IPS-18c (cell line): ENCODE measurements at regions not wholly inside any gene's neighbourhood (a gene's known extent, or its start where the extent isn't known, plus 50 kb on each side); places are given as distances from the start of the nearest gene placed in this dataset.

ENCODE experiments used
- H3K4me3 ChIP-seq: 2 replicates; pipeline ENCODE4 v1.7.0; 2013; ENCODE audit warnings: low read depth, mild to moderate bottlenecking, low read length, moderate library complexity; ENCODE audit not compliant: insufficient read depth
- H3K9me3 ChIP-seq: one replicate; pipeline ENCODE4 v1.6.1; 2013; ENCODE audit warnings: mild to moderate bottlenecking, low read length, moderate library complexity; ENCODE audit not compliant: control insufficient read depth, insufficient read depth

- no peak overlapping the region for H3K4me3 ChIP-seq
- no peaks in the 10 kb centered on the region for H3K9me3 ChIP-seq
Observed at GRCh38 chr17:33623841-33624240, 330.7 kb upstream of the ASIC2 start.

- Histone ChIP-seq H3K9me3 (no peaks in the 10 kb centered on the region), H3K4me3 (no peak overlapping the region)
Observed at GRCh38 chr17:33628500-33629346, 335.6 kb upstream of the ASIC2 start.

DNA sequence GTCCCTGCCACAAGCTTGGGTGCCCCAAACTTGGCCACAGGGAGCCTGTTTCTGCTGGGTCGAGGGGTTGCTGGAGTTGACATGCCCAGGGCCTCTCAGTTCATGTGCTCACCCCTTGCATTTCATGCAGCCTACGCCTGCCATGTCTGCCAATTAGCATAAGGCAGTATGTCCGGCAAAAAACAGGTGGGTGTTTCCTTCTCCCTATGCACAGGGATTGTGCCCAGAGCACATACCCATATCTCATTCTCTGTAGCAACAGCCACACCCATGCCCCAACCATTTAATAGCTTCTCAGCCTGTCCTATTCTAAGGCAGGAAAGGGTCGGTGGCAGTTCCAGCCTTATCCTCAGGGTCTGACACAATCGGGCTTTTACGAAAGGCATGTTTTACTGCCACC lies 340.4 kb upstream of the ASIC2 start:
- no peaks in the 10 kb centered on the region for H3K9me3 ChIP-seq
- no peak overlapping the region for H3K4me3 ChIP-seq

DNA sequence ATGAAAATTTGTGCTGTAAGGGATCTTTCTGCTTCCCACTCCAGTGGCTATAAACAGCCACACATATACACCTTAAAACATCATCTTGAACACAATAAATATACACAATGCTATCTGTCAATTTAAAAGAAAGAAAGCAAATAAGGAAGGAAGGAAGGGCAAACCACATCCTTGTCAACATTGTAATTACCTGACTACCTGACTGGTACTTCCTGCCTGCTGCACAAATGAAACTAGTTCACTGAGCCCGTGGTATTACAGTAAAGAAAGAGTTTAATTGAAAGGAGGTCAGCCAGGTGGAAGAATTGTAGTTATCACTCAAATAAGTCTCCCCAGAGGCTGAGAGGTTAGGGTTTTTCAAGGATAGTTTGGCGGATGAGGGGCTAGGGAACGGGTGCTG lies 344.4 kb upstream of the ASIC2 start:
- H3K4me3 ChIP-seq: no peak overlapping the region
- no peaks in the 10 kb centered on the region for H3K9me3 ChIP-seq

- Histone ChIP-seq H3K9me3 (no peaks in the 10 kb centered on the region), H3K4me3 (no peak overlapping the region)
Observed at GRCh38 chr17:33639103-33639880, 346.2 kb upstream of the ASIC2 start.

DNA sequence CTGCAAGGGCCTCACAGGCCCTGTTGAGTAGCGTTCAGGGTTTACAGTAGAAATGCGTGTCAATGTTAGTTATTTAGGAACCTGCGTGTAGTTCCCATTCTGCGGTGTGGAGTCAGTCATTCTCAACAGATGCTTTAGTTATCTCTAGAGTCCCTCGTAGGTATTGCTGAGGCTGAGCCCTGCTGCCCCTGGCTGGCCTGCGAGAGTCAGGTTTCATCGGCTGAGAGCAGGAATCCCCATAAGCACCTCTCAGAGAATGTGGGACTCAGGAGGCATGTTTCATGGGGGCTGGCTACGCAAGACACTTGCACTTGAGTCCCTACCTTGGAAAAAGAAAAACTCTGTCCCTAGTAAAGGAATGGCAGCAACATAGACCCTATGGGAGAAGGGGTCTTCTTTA lies 347.5 kb upstream of the ASIC2 start:
- H3K9me3 ChIP-seq: no peaks in the 10 kb centered on the region
- no peak overlapping the region for H3K4me3 ChIP-seq

- H3K4me3 ChIP-seq: no peak overlapping the region
- no peaks in the 10 kb centered on the region for H3K9me3 ChIP-seq
Observed at GRCh38 chr17:33642002-33642401, 348.9 kb upstream of the ASIC2 start.

- Histone ChIP-seq H3K4me3 (no peak overlapping the region), H3K9me3 (no peaks in the 10 kb centered on the region)
Observed at GRCh38 chr17:33647956-33648355, 354.9 kb upstream of the ASIC2 start.

DNA sequence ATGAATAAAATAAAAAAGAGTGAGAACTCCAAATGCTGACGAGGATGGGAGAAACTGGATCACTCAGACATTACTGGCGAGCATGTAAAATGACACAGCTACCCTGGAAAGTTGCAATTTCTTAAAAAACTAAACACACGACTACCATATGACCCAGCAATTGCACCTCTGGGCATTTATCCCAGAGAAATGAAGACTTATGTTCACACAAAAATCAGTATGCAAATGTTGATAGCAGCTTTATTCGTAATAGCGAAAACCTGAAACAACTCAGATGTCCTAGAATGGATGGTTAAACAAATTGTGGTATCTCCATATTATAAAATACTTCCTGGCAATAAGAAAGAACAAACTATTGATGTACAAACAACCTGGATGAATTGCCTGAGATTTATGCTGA lies 357.2 kb upstream of the ASIC2 start:
- no peak overlapping the region for H3K4me3 ChIP-seq
- no peaks in the 10 kb centered on the region for H3K9me3 ChIP-seq

GRCh38 chr17:33651686-33652085 lies 358.6 kb upstream of the ASIC2 start:
- Histone ChIP-seq H3K4me3 (no peak overlapping the region), H3K9me3 (no peaks in the 10 kb centered on the region)

GRCh38 chr17:33652731-33653398 lies 359.8 kb upstream of the ASIC2 start:
- H3K4me3 ChIP-seq: no peak overlapping the region
- no peaks in the 10 kb centered on the region for H3K9me3 ChIP-seq

DNA sequence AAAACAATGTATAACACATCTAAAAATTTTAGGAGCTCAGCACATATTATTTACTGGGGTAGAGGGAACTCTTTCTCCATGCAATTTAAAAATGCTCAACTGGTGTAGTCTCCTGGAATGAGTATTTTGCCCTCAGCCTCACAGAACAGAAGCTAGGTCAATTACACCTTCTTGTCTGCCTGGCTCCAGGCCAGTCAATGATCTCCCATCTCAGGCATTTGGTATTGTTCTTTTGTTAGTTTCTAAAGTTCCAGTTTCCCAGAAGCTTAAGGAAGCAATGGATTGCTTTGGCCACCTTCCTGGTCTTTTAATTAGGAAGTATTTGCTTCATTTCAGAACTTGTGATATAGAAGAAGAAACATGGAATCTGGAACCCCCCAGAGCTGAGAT lies 360.3 kb upstream of the ASIC2 start:
- no peaks in the 10 kb centered on the region for H3K9me3 ChIP-seq
- H3K4me3 ChIP-seq: no peak overlapping the region

DNA sequence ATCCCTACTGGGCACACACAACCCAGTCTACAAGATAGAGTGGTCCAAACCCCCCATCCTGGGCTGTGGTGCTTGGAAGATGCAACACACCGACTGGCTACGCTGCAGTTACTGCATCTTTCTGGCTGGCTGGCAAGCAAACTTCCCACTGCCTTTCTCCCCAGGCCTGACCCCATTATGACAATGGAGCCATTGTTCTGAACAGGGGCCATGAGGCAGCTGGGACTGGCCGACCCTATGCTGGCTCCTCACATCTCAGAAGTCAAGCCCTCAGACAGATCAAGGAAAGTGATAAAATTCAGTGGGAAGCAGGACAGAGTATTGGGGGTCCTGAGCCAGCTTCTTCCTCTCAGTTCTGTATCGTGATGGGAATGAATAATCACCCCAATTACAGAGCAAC lies 364.1 kb upstream of the ASIC2 start:
- H3K4me3 ChIP-seq: no peak overlapping the region
- no peaks in the 10 kb centered on the region for H3K9me3 ChIP-seq

DNA sequence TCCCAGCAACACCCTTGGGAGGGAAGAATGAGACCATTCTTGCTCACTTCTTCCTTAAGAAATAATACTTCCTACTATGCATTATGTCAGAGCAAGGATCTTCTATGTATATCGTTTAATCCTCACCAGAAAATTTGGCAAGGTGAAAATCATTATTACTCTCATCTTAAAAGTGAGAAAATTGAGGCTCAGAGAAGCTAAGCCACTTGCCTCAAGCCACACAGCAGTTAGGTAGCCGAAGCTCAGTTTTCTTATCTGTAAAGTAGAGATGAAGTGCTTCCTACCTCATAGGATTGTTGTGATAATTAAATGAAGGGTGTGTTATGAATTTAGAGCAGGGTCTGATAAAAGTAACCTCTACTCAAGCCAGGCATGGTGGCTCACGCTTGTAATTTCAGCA lies 368.9 kb upstream of the ASIC2 start:
- no peak overlapping the region for H3K4me3 ChIP-seq
- no peaks in the 10 kb centered on the region for H3K9me3 ChIP-seq

DNA sequence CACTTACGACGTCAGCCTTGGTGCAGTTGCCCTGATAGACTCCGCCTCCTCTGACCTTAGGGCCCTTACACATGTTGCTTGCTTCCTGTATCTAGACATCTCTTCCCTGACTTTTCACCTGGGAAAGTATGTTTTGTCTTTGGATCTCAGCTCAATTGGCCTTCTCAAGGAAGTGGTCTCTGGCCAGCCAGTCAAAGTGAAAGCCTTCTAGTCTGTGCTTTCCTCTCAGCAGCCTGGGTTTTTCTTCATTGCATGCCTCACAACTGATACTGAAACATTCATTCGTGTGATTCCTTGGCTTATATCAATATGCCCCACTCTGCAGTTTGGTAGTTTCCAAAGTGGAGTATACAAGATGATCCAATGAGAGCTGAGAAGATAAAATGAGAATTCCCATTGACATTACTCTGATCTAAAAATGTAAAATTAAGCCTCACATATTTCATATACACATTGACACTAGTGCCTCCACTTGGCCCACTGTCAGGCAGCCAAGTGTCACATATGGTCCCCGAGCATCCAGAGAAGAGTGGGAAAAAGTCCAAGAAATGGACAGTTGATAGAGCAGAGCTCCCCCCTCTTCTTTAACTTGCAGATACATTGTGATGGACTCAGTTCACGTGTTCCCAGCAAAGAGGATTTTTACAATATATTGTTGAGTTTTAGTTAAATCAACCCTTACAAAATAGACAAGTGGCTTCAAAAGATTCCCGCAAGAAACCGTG lies 371.2 kb upstream of the ASIC2 start:
- no peak overlapping the region for H3K4me3 ChIP-seq
- H3K9me3 ChIP-seq: no peaks in the 10 kb centered on the region

- H3K4me3 ChIP-seq: no peak overlapping the region
Observed at GRCh38 chr17:33667052-33667509, 374.0 kb upstream of the ASIC2 start.

GRCh38 chr17:33667671-33668070 lies 374.6 kb upstream of the ASIC2 start:
- no peaks in the 10 kb centered on the region for H3K9me3 ChIP-seq
- H3K4me3 ChIP-seq: no peak overlapping the region

More at GRCh38 chr17:33667052-33667509, 374.0 kb upstream of the ASIC2 start:
- no peaks in the 10 kb centered on the region for H3K9me3 ChIP-seq
